ENCODE measurements at regions not wholly inside any gene's neighbourhood (a gene's known extent, or its start where the extent isn't known, plus 50 kb on each side); places are given as distances from the start of the nearest gene placed in this dataset.
A peak's percentile ranks its signal among the peaks of the same experiment; 100 is the strongest.

DNA sequence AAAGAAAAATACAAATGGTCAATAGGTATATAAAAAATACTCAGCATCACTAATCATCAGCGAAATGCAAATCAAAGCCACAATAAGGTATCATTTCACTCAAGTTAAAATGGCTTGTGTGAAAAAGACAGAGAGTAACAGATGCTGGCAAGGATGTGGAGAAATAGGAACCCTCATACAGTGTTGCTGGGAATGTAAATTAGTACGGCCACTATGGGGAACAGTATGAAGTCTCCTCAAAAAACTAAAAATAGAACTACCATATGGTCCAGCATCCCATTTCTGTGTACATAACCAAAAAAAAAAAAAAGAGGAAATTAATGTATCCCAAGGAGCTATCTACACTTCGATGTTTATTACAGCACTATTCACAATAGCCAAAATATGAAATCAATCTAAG lies 98.1 kb upstream of the TGFBR2 start:
- H2BK15ac ChIP-seq (ENCODE audit: low read depth, low read length): 0 out of 3 replicates have a peak overlapping the region, but pooled peaks have one; percentile 41
- H4K8ac ChIP-seq (ENCODE audit: low read depth in 2 of 2, low read length in 2 of 2): no peak overlapping the region
- H4K91ac ChIP-seq (ENCODE audit: insufficient read depth, low read depth, low read length): no peak overlapping the region
- H3K4me1 ChIP-seq (ENCODE audit: control insufficient read depth, insufficient read depth, low read length): peaks cover 7% of the 10 kb centered on the region
- ChIA-PET CTCF (no interaction called here), POLR2A (ENCODE audit: unreplicated experiment) (no interaction called here)
- H3K23ac ChIP-seq (ENCODE audit: low read depth, low read length): no peak overlapping the region
- H2AK9ac ChIP-seq (replicated peaks; ENCODE audit: low read depth, low read length, poor library complexity): no peak overlapping the region
- no peak overlapping the region for H3K18ac ChIP-seq (ENCODE audit: low read depth, low read length)
- no peak for TF ChIP-seq BHLHE40 (IDR thresholded peaks at IDR 0.05; ENCODE audit: low read depth, low read length)
- TF ChIP-seq POLR2A (IDR thresholded peaks at IDR 0.05; ENCODE audit: low read depth, low read length): no peak
- TF ChIP-seq RCOR1 (IDR thresholded peaks at IDR 0.05; ENCODE audit: insufficient replicate concordance, low read length): no peak
- TF ChIP-seq CEBPB (IDR thresholded peaks at IDR 0.05; ENCODE audit: low read depth, low read length): no peak
- TF ChIP-seq, protein P1, sequence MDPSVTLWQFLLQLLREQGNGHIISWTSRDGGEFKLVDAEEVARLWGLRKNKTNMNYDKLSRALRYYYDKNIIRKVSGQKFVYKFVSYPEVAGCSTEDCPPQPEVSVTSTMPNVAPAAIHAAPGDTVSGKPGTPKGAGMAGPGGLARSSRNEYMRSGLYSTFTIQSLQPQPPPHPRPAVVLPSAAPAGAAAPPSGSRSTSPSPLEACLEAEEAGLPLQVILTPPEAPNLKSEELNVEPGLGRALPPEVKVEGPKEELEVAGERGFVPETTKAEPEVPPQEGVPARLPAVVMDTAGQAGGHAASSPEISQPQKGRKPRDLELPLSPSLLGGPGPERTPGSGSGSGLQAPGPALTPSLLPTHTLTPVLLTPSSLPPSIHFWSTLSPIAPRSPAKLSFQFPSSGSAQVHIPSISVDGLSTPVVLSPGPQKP (IDR thresholded peaks at IDR 0.05; ENCODE audit: borderline replicate concordance, low read depth, low read length): no peak
- TF ChIP-seq MXI1 (IDR thresholded peaks at IDR 0.05; ENCODE audit: borderline replicate concordance, low read depth, low read length): no peak
- TF ChIP-seq, protein P2, sequence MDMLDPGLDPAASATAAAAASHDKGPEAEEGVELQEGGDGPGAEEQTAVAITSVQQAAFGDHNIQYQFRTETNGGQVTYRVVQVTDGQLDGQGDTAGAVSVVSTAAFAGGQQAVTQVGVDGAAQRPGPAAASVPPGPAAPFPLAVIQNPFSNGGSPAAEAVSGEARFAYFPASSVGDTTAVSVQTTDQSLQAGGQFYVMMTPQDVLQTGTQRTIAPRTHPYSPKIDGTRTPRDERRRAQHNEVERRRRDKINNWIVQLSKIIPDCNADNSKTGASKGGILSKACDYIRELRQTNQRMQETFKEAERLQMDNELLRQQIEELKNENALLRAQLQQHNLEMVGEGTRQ (IDR thresholded peaks at IDR 0.05; ENCODE audit: low read depth, low read length): no peak
- no peak for TF ChIP-seq FOS (IDR thresholded peaks at IDR 0.05; ENCODE audit: low read depth, low read length)
- no peak for TF ChIP-seq RAD21 (IDR thresholded peaks at IDR 0.05; ENCODE audit: low read length)
- TF ChIP-seq SMC3 (IDR thresholded peaks at IDR 0.05; ENCODE audit: low read depth, low read length): no peak
- TF ChIP-seq MAFK (IDR thresholded peaks at IDR 0.05; ENCODE audit: low read depth, low read length): no peak
- TF ChIP-seq, protein P3, sequence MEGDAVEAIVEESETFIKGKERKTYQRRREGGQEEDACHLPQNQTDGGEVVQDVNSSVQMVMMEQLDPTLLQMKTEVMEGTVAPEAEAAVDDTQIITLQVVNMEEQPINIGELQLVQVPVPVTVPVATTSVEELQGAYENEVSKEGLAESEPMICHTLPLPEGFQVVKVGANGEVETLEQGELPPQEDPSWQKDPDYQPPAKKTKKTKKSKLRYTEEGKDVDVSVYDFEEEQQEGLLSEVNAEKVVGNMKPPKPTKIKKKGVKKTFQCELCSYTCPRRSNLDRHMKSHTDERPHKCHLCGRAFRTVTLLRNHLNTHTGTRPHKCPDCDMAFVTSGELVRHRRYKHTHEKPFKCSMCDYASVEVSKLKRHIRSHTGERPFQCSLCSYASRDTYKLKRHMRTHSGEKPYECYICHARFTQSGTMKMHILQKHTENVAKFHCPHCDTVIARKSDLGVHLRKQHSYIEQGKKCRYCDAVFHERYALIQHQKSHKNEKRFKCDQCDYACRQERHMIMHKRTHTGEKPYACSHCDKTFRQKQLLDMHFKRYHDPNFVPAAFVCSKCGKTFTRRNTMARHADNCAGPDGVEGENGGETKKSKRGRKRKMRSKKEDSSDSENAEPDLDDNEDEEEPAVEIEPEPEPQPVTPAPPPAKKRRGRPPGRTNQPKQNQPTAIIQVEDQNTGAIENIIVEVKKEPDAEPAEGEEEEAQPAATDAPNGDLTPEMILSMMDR (conservative IDR thresholded peaks at IDR 0.05; ENCODE audit: low read depth, low read length): no peak
- no peak for TF ChIP-seq CHD1 (IDR thresholded peaks at IDR 0.05; ENCODE audit: low read depth, low read length)
- TF ChIP-seq MAZ (IDR thresholded peaks at IDR 0.05; ENCODE audit: borderline replicate concordance, low read depth, low read length): no peak
- TF ChIP-seq NFE2L2 (IDR thresholded peaks at IDR 0.05; ENCODE audit: low read depth, low read length): no peak
- no peak for TF ChIP-seq RFX5 (IDR thresholded peaks at IDR 0.05; ENCODE audit: low read depth, low read length)
- no peak overlapping the region for H3K9ac ChIP-seq (ENCODE audit: low read depth, low read length)
- ATAC-seq (ENCODE audit: low read depth) (no peak), DNase-seq (no peak)
- H3K79me1 ChIP-seq (ENCODE audit: low read depth in 1 of 2, low read length in 2 of 2): no peaks in the 10 kb centered on the region
- no CpG with 5 or more reads among the region's 3 CpGs for WGBS, 2 experiments (ENCODE audit: extremely low coverage in 2 of 2, insufficient read length in 1 of 2)
- H3K14ac ChIP-seq (replicated peaks; ENCODE audit: low read depth, low read length): no peak overlapping the region
- BruUV-seq (replicated peaks): no TSS peak
- H2AFZ ChIP-seq (replicated peaks; ENCODE audit: low read length, poor library complexity): no peak overlapping the region
- no peak overlapping the region for H3K4me3 ChIP-seq (ENCODE audit: insufficient read depth, low read depth, low read length)
- H3K36me3 ChIP-seq (ENCODE audit: control insufficient read depth, insufficient read depth, low read length): no peaks in the 10 kb centered on the region
- H3K4ac ChIP-seq (ENCODE audit: low read depth, low read length): no peak overlapping the region
- H3K9me3 ChIP-seq (ENCODE audit: control insufficient read depth, insufficient read depth, low read length): no peaks in the 10 kb centered on the region
- H3K27ac ChIP-seq (ENCODE audit: insufficient read depth, low read length): no peak overlapping the region
- H3K4me2 ChIP-seq (ENCODE audit: low read depth, low read length): no peak overlapping the region
- H2BK5ac ChIP-seq (ENCODE audit: low read depth, low read length, poor library complexity, severe bottlenecking): no peak overlapping the region
- dilution Hi-C loops (cut with HindIII; ENCODE audit: low sequenced_read_pairs, unreplicated experiment) (no loop called here), in situ Hi-C loops (cut with MboI; ENCODE audit: low sequenced_read_pairs) (no loop called here), intact Hi-C loops (cut with micrococcal nuclease) (no loop called here)
- no peaks in the 10 kb centered on the region for H4K20me1 ChIP-seq (ENCODE audit: insufficient read depth, low read length)
- H4K5ac ChIP-seq (ENCODE audit: low read depth, low read length): no peak overlapping the region
- no peak overlapping the region for H2AK5ac ChIP-seq (ENCODE audit: low read depth, low read length)
- H3K56ac ChIP-seq (ENCODE audit: extremely low read depth, insufficient read depth, low read length): no peak overlapping the region
- no peak overlapping the region for H2BK120ac ChIP-seq (ENCODE audit: low read depth, low read length)
- no peaks in the 10 kb centered on the region for H3K27me3 ChIP-seq (ENCODE audit: control insufficient read depth, insufficient read depth, low read length)
- H2BK20ac ChIP-seq (ENCODE audit: low read depth, low read length): no peak overlapping the region
- 0 out of 2 replicates have a peak, but pooled peaks cover 3% of the 10 kb centered on the region for H3K9me1 ChIP-seq (ENCODE audit: insufficient read depth, low read length)

Measured in IMR-90 (cell line).